ENCODE measurements at regions not wholly inside any gene's neighbourhood (a gene's known extent, or its start where the extent isn't known, plus 50 kb on each side); places are given as distances from the start of the nearest gene placed in this dataset.
"Not testable (repeated sequence)": the region's sequence is repeated elsewhere in the genome, so short reads cannot be mapped to it uniquely, and the experiment has no call there.

DNA sequence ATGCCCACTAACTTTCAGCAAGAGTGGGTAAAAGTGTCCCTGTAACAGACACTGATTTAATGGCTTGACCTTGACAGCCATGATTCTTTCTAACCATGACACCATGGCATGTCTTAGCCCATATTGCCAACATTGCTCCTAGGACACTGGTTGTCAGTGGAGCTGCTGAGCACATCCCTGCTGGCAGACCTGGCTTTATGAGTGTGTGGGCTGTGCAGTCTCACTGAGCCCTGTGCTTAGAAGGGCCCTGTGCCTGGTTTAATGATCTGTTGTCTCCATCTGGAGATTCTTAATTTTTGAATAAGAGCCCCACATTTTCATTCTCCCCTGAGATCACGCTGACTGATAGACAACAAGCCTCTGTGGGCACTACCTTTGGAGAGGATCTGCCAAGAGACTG, 243.1 kb upstream of the KIAA1217 start:
- DNase-seq (ENCODE audit: low read depth) = no peak

DNA sequence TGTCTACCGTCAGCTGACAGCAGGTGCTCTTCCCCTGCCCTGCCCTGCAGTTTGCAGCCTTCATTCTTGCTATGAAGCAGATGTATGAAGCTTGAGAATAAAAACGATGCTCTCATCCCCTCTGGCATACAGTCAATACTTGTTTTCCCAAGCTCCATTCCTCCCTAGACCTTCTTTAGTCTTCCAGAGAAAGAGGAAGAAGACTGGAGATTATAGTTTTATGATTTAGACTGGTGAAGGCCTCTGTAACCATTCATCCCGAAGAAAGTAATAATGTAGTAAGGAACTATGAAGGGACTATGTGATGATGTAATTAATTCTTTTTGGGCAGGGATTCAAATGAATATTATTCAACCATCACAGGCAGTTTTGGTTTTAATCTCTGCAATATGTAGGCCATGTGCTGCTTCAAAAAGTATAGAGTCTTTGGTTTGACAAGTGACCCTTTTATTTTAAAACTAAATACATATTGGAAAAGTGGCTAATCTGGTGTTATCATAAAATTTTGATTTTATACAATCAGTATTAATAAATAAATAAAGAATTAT, 242.4 kb upstream of the KIAA1217 start:
- no peak for DNase-seq (ENCODE audit: low read depth)

DNA sequence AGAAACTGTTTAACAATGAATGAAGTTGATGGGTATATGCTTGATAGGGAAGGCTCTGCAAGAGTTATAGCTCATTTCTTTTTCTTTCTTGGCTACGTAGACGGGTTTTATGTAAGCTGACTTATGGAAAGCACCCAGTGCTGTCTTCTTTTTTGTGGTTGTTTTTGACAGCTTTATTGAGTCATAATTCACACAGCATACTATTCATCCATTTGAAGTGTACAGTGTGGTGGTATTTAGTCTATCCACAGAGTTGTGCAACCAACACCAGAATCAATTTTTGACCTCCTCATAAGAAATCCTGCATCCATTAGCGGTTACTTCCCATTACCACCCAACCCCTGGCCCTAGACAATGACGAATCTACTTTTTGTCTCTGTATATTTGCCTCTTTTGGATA, 240.6 kb upstream of the KIAA1217 start:
- DNase-seq (ENCODE audit: low read depth) = no peak

DNA sequence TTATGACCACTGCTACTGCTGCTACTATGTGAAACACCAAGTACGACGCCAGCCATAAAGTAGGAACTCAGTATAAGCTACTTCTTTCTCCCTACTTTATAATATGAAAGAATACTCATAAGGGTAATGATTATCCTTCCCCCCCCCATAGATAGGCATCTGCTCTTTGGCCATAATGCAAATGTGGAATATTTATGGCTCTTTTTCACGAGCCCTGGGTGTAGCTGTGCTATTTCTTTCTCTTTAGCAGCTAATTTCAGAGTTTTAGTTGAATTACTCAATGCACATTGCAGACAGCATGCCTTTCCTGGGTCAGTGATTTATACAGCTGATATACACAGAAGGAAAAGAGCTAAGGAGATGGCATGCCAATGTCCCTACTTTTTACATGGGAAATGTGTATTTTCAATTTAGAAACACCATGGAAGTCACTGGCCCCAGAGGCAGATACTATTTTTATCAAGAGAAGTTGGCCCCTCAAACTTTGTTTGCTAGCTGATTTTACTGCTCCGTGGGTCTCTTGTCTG, 234.1 kb upstream of the KIAA1217 start:
- DNase-seq (ENCODE audit: low read depth) = no peak

DNA sequence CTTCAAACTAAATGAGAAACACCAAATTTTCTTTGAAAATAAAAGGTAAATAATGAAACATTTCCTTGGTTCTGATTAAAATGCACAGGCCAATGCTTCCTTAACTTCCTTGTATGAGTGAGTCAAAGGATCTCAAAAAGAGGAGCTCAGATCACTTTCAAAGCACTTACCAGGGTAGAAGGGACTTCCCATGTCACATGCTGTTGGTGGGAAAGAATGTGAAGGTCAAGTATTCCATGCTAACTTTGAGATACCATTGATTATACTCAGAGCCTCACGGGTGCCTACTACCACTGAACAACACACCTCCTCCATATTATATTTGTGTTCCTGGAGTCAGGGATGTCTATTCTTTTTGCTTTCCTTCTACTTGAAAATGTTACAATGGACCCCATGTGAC, 233.5 kb upstream of the KIAA1217 start:
- DNase-seq (ENCODE audit: low read depth) = no peak

DNA sequence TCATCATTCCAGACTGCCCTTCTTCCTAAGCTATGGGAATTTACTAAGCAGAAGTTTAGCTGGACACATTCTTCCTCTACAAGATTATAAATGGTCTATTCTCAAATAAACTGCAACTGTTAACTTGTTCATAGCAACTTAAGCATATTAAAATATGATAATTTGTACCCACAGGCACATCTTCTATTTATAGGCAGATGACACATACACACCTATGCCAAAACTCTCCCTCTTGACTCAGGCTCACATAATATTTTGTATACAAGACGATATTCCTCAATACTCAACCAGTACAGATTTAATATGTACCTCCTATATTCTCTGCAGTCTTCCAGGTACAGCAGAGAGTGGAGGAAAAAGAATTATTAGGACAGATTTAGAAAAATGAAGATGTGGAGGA, 232.7 kb upstream of the KIAA1217 start:
- no peak for DNase-seq (ENCODE audit: low read depth)

DNA sequence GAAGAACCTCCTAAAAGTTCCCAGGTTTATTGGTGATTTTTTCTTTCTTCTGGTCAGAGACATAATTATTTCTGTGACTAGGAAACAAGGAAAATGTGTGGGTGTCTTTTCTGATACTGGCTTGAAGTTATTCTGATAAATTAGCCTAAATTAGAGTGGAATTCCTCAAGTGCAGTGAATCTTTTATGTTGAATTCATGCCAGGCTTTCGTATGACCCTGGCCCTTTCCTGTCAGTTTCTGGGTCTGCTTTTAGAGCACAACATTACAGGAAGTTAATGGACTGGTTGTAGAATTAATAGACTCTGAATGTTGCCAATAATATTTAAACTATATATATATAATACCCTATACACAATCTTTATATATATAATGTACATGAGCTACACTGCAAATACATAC, 230.6 kb upstream of the KIAA1217 start:
- no peak for DNase-seq (ENCODE audit: low read depth)

DNA sequence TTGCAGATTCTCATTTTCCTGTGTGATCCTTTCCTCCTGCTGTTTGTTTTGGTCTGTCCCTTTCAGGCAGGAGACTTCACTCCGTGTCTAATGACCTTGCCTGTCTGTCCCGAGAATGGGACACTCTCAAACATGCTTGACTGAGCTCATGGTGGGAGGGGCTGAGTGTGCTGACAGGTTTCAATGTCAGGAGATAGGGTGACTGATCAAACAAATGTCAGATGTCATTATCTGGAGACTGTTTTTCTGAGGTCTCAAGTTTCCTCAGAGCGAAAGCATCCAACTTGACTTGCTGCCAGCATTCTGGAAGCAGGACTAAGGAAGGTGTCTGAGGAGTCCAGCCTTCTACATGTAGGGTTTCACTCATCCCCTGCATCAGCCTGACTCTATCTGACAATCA, 228.8 kb upstream of the KIAA1217 start:
- no peak for DNase-seq (ENCODE audit: low read depth)

DNA sequence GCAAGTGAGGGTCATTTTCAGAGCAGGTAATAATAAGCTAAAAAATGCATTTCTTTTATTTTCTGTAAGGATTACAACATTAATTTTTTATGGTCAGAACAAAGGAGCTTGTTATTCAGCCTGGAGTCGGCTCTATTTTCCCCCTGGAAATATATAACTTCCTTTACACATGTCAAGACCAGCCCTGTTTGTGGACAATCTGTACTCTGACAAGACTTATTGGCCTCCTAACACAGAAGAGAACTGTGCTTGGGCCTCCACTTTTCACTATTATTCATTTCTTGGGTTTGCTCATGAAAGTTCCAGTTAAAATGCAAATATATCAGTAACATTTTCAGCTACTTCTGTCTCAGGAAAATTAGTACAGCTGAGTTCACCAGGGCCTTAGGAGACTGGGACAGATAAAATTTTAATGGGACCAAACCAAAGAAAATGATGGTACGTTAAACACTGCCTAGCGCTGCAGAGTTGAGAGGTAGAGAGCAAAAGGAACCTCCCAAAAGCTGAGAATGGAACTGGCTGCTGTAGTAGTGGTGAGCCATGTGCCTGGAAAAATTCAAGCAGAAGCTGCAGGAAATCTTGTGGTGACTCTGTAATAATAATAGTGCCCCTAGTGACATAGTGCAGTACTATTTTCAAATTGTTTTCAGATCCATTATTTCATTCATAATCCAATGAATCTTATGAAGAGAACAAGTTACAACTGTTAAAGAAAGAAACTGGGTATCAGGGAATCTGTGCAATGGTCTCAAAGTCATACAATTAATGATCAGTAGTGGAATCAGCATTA, 227.2 kb upstream of the KIAA1217 start:
- no peak for DNase-seq (ENCODE audit: low read depth)

DNA sequence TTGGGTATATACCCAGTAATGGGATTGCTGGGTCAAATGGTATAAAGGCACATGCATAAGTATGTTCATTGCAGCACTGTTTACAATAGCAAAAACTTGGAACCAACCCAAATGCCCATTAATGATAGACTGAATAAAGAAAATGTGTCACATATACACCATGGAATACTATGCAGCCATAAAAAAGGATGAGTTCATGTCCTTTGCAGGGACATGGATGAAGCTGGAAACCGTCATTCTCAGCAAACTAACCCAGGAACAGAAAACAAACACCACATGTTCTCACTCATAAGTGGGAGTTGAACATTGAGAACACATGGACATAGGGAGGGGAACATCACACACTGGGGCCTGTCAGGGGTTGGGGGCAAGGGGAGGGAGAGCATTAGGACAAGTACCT, 224.5 kb upstream of the KIAA1217 start:
- DNase-seq (ENCODE audit: low read depth) = not testable (repeated sequence)

DNA sequence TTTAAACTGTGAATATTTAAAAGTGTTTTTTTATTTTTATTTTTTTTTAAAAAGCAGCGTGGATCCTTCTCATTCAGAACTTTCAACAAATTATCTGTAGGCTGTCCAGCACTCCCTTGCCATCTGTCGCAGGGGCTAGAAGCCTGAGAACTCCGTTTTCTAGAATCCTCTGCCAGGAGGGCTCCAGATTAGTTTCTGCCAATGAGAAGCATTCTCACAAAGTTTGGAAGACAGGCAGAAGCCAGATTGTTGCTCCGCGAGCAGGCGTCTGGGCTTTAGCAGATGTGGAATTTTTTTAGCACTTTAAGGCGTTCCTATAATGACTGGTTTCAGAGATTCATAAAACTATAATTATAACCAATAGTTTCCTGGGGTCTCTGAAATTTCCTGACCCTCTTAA, 220.9 kb upstream of the KIAA1217 start:
- no peak for DNase-seq (ENCODE audit: low read depth)

DNA sequence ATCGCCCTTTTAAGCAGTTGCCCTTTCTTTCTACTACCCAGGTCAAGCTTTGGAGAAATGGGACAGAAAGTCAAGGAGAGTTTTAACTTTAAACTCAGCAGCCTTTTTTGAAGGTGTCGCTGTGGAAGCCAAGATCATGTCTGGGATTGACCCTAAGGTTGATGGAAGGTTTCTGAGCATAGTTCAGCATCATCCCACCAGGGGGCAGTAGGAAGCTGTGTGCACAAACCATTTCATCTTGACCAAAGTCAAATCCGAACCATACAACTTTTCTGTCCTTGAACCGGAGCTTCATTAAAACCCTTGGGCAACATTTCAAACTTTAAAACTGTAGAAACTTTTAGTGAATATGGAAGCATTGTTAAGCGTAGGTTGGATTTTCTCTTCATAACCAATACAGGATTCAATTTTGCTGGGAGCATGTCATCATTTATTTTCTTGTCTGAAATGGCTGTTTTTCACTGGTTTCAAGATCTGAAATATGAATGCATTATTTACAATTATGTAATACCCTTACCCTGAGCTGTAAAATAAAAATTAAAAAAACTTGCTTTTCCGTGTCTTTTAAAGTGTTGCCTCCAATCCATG, 214.4 kb upstream of the KIAA1217 start:
- DNase-seq (ENCODE audit: low read depth) = no peak

DNA sequence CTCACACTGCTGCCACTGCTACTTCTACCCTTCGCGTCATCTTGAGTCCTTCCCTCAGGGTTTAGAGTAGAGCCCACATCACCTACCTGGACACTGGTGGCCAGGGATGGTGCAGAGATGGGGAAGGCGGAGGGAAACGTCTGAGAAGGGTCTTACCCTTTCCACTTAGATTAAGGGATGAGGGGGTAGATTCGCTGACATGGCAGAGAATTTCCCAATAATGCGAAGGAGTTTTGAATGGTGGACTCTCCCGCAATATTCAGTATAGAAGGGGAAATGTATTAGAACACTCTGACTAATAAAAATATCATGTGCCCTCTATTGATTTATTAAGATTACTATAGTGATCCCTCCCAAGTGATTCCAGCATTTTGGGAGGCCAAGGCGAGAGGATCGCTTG, 209.5 kb upstream of the KIAA1217 start:
- DNase-seq (ENCODE audit: low read depth) = no peak

DNA sequence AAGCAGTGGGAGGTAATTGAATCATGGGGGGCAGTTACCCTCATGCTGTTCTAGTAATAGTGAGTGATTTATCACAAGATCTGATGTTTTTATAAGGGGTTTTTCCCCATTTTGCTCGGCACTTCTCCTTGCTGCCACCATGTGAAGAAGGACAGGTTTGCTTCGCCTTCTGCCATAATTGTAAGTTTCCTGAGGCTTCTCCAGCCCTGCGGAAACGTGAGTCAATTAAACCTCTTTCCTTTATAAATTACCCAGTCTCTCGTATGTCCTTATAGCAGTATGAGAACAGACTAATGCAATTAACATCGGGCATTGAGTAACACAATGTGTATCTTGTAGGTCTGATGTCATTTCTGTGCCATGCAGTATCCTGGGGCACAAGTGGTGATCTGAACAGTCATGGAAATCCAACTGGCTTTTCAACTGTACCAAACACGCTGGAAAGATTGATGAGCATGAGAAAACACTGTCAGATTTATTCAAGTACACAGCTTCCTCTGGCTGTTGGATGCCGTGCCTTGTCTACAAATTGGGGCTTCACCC, 208.6 kb upstream of the KIAA1217 start:
- DNase-seq (ENCODE audit: low read depth) = no peak

DNA sequence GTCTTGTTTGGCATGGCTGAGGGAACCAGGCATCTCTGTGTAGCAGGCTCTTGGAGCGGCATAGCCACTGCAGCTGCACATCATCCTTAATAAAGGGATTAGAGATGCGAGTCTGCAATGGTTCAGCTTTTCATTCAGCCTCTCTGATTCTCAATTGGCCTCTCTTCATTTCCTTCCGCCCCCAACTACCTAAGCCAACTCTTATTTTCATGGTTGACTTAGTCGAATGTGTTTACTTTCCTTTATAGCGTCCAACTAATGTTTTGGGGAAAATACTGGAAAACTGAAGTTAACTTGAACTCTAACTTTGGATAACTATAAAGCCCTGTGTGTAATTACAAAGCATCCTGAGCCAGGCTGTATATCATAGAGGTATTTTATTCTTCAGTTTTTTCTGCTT, 202.2 kb upstream of the KIAA1217 start:
- no peak for DNase-seq (ENCODE audit: low read depth)

DNA sequence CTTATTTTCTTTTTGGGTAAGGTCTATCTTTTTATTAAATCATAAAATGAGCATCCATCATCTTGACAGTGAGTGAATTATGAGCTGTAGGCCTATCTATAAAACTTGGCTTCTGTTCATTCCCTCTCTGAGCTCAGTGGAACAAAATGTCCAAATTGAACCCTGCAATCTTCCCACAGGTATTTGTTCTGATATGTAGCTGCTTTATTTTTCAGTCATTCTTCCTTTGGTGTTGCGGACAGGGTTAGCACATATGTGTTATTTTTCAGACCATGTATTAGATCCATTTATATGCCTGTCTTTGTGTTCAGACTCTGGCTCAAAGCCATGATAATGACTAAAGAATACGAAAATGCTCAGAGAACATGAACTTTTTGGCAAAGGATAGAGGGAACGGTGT, 201.6 kb upstream of the KIAA1217 start:
- DNase-seq (ENCODE audit: low read depth) = no peak

DNA sequence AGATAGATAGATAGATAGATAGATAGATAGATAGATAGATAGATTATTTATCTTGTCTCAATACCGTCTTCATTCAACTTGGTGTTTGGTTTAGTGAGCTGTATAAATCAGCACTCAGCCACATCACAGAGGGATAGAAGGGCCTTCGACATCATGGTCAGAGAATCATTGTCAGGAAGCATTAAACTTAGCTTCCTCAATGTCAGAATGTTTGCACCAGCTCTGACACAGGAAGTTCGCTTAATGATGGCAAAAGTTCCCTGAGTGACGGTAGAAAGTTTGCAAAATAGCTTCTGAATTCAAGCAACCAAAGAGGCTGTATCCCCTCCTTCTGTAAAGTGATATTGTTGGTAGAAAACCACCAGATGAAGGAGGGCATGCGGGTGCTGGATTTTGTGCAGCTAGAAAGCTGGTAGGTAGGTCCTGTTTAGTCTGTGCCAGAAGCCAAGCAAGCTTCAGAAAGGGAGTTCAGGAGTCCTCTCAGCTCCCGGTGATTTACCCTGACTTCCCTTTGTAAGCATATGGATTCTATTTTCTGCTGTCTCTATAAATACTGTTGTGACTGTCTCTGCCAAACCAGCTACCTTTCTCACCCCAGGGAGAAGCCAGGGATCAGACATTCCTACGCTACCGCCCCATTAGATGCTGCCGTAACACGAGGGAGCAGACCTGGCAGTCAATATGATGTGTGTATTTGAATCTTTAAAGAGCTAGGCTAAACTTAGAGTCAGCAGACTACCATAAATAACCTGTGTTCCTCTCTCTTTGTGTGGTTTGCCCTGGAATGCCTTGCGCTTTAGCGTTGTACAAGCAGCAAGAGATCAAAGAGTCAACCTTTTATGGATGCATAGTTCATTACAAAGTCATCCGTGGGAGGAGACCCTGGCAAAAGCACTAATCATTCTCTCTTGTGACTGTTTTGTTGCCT, 200.5 kb upstream of the KIAA1217 start:
- no peak for DNase-seq (ENCODE audit: low read depth)

DNA sequence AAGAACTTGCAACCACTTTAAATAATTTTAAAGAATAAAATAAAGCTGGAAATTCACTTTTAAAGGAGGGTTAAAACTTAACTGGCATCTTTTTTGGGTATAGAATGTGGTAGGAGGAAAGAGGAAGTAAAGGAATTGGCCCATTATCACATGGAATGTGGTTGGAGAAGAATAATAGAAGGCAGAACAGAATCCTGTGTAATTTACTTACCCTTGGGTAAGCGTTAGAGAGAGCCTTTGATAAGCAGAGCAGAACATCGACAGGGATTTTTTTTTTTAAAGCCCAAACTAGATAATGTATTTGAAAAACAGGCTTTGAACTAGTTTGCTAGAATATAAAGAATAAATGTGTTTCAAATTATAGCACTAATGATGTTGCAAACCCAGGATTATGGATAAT, 199.8 kb upstream of the KIAA1217 start:
- DNase-seq (ENCODE audit: low read depth) = no peak

DNA sequence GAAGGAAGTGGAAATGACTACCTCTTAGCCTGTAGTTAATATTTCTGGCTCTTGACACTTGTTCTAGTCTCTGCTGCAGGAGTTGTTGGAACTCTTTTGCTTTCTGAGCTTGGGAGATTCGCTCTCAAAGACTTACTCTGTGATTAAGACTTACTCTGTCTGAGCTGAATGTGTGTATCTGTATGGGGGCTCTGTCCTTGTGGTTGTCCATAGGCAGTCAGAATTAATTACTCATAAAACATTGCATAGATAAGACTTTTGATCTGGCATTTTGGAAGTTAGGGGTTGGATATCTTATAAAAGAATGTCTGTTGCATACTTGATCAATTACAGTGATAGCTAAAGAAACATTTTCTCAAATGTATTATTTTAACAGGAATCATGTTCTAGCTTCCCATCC, 199.2 kb upstream of the KIAA1217 start:
- DNase-seq (ENCODE audit: low read depth) = no peak

DNA sequence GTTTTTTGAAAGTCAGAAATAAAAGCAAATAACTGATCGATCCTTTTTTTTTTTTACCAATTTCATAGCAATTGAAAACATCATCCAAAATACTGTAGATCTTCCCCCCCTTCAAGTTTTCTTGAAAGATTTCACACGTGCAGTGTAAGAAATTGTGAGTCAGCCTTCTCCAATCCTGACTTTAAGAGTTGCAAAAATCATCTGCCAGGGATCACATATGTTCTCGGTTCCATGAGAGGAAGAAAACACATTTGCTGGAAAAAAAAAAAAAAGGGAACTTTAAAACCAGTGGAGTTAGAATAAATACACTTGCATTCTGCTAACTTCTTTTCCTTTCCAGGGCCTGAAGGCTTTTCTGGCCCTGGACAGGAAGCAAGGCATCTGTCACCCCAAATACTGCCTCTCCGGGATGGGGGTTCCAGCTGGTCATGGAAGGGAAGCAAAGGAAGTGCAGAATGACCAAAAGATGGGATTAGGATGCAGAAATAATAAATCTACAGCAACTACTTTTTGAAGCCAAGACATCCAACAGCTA, 198.4 kb upstream of the KIAA1217 start:
- DNase-seq (ENCODE audit: low read depth) = no peak

DNA sequence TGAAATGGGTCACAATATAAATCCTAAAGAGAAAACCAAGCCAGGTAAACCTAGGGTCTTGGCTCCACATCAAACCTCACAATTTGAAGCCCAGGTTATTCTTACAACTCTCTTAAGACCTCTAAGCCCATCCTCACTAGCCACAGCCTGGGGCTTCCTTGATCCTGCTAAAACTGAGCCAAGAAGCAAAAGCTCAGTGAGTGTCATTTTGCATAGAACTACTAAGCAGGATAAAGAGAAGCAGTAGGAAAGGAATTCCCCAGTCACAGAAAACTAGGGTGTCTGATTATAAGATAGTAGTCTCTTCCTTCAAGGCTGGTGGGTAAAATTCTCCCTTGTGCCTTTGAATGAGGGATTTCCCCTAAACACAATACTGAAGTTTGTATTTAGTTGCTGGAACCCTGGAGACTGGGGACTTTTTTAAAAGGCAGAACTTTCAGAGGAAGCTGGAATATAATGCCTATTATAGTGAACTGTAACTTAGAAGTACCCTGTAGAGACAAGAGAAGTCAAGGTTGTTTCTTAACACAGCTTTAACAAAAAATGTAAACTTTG, 196.6 kb upstream of the KIAA1217 start:
- no peak for DNase-seq (ENCODE audit: low read depth)

DNA sequence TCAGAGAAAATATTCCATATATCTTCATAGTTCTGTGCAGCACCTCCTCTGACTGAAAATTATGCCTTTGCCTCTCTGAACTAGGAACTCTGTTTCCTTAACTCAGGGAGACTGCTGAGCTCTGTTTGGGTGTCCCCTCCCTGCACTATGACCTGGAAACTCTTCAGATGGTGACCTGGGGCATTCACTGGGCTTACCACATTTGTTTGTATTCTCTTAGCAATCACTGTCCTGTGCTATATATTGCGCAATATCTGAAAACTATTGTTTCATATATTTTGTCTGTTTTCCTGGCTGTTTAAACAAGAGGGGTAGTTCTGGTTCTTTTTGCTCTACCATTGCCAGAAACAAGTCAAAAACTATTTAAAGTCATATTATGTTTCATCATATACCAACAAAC, 181.8 kb upstream of the KIAA1217 start:
- no peak for DNase-seq (ENCODE audit: low read depth)

Data from T-helper 22 cell (primary cell).